Liver (tissue), 8 donors: ENCODE measurements at regions not wholly inside any gene's neighbourhood (a gene's known extent, or its start where the extent isn't known, plus 50 kb on each side); places are given as distances from the start of the nearest gene placed in this dataset.

Experiments used
- DNase-seq: peaks from one replicate; pipeline ENCODE4 v3.0.0-alpha.2; 2017; ENCODE audit warnings: low spot score
- H3K27ac ChIP-seq, 2 donors: one replicate each; pipeline ENCODE4 v1.7.0; 2013; ENCODE audit warnings: inconsistent platforms in 2 of 2, low read length in 2 of 2, control low read depth in 1 of 2, low read depth in 1 of 2, mild to moderate bottlenecking in 1 of 2
- H3K27me3 ChIP-seq, 4 donors: one replicate each; pipeline versions ENCODE4 v1.6.1 to v1.7.0; 2013; ENCODE audit warnings: low read length in 3 of 4, inconsistent platforms in 1 of 4, mild to moderate bottlenecking in 1 of 4, moderate library complexity in 1 of 4; ENCODE audit not compliant: control insufficient read depth in 4 of 4, insufficient read depth in 4 of 4
- H3K36me3 ChIP-seq, 4 donors: one replicate each; pipeline versions ENCODE4 v1.6.1 to v1.7.0; 2013; ENCODE audit warnings: low read length in 3 of 4, mild to moderate bottlenecking in 3 of 4, low read depth in 1 of 4, moderate library complexity in 1 of 4; ENCODE audit not compliant: control insufficient read depth in 4 of 4, insufficient read depth in 3 of 4
- H3K4me1 ChIP-seq, 4 donors: one replicate each; pipeline versions ENCODE4 v1.6.1 to v1.7.0; 2013; ENCODE audit warnings: low read length in 3 of 4, mild to moderate bottlenecking in 3 of 4, moderate library complexity in 1 of 4; ENCODE audit not compliant: control insufficient read depth in 4 of 4, insufficient read depth in 4 of 4
- H3K4me3 ChIP-seq, 3 donors: one replicate each; pipeline versions ENCODE4 v1.6.1 to v1.7.0; 2013; ENCODE audit warnings: low read length in 3 of 3, control low read depth in 1 of 3, low read depth in 1 of 3, mild to moderate bottlenecking in 1 of 3
- H3K9ac ChIP-seq, 2 donors: one replicate each; pipeline ENCODE4 v1.7.0; 2013; ENCODE audit warnings: low read length in 2 of 2, mild to moderate bottlenecking in 2 of 2, moderate library complexity in 2 of 2, control low read depth in 1 of 2, low read depth in 1 of 2
- H3K9me3 ChIP-seq, 4 donors: one replicate each; pipeline versions ENCODE4 v1.6.1 to v1.7.0; 2013; ENCODE audit warnings: low read length in 3 of 4; ENCODE audit not compliant: control insufficient read depth in 4 of 4
- EGR1 ChIP-seq, 2 donors: IDR thresholded peaks; 2 replicates each; pipeline ENCODE4 v1.6.1; 2016 to 2018; ENCODE audit warnings: antibody characterized with exemption in 2 of 2, low read depth in 2 of 2
- FOXA1 ChIP-seq: IDR thresholded peaks from 2 replicates; pipeline ENCODE4 v1.6.1; 2016; ENCODE audit warnings: antibody characterized with exemption
- FOXA2 ChIP-seq: IDR thresholded peaks from 2 replicates; pipeline ENCODE4 v1.6.1; 2016; ENCODE audit warnings: antibody characterized with exemption
- GABPA ChIP-seq, 2 donors: IDR thresholded peaks in 1 of 2; conservative IDR thresholded peaks in 1 of 2; 2 replicates each; pipeline ENCODE4 v1.6.1; 2016; ENCODE audit warnings: antibody characterized with exemption in 2 of 2, mild to moderate bottlenecking in 1 of 2, moderate library complexity in 1 of 2
- HNF4A ChIP-seq, 2 donors: conservative IDR thresholded peaks; 2 replicates each; pipeline ENCODE4 v1.6.1; 2016; ENCODE audit warnings: antibody characterized with exemption in 2 of 2, mild to moderate bottlenecking in 2 of 2
- JUND ChIP-seq, 2 donors: IDR thresholded peaks; 2 replicates each; pipeline ENCODE4 v1.6.1; 2016; ENCODE audit warnings: antibody characterized with exemption in 2 of 2
- NR2F2 ChIP-seq: IDR thresholded peaks from 2 replicates; pipeline ENCODE4 v1.6.1; 2016; ENCODE audit warnings: antibody characterized with exemption
- RAD21 ChIP-seq, 2 donors: IDR thresholded peaks; 2 replicates each; pipeline ENCODE4 v1.6.1; 2016; ENCODE audit warnings: antibody characterized with exemption in 2 of 2, mild to moderate bottlenecking in 2 of 2
- RXRA ChIP-seq, 2 donors: IDR thresholded peaks; 2 replicates each; pipeline ENCODE4 v1.6.1; 2017 to 2018; ENCODE audit warnings: antibody characterized with exemption in 2 of 2, mild to moderate bottlenecking in 1 of 2
- SP1 ChIP-seq: IDR thresholded peaks from 2 replicates; pipeline ENCODE4 v1.6.1; 2018; ENCODE audit warnings: antibody characterized with exemption, mild to moderate bottlenecking
- TAF1 ChIP-seq: conservative IDR thresholded peaks from 2 replicates; pipeline ENCODE4 v1.6.1; 2016; ENCODE audit warnings: antibody characterized with exemption, mild to moderate bottlenecking
- YY1 ChIP-seq: IDR thresholded peaks from 2 replicates; pipeline ENCODE4 v1.6.1; 2016; ENCODE audit warnings: antibody characterized with exemption, mild to moderate bottlenecking
- WGBS: extraction: QIAGEN DNeasy Blood & Tissue Kit; methylation state at CpG from one replicate; pipeline ENCODE4 v1.1.7; 2013; 5-methylcytosine and 5-hydroxymethylcytosine counted together
- TF ChIP-seq, protein P1 (sequence below): IDR thresholded peaks from 2 replicates; pipeline ENCODE4 v1.6.1; 2016; ENCODE audit warnings: antibody characterized with exemption
- TF ChIP-seq, protein P2 (sequence below): fragments of 150-350 bp; IDR thresholded peaks from 2 replicates; pipeline ENCODE4 v1.5.1; 2017; ENCODE audit warnings: improper control_type of control experiment, low read depth, low read length; ENCODE audit not compliant: missing input control
- TF ChIP-seq, protein P3 (sequence below): IDR thresholded peaks from 2 replicates; pipeline ENCODE4 v1.6.1; 2016; ENCODE audit warnings: antibody characterized with exemption, mild to moderate bottlenecking
- TF ChIP-seq, protein P4 (sequence below): IDR thresholded peaks from 2 replicates; pipeline ENCODE4 v1.6.1; 2016; ENCODE audit warnings: antibody characterized with exemption
- TF ChIP-seq, protein P5 (sequence below): IDR thresholded peaks from 2 replicates; pipeline ENCODE4 v1.6.1; 2016; ENCODE audit warnings: antibody characterized with exemption
- donor health status: healthy.
- donor health status: healthy.
- donor health status: healthy.
- donor health status: healthy.
- donor health status: healthy.

DNA sequence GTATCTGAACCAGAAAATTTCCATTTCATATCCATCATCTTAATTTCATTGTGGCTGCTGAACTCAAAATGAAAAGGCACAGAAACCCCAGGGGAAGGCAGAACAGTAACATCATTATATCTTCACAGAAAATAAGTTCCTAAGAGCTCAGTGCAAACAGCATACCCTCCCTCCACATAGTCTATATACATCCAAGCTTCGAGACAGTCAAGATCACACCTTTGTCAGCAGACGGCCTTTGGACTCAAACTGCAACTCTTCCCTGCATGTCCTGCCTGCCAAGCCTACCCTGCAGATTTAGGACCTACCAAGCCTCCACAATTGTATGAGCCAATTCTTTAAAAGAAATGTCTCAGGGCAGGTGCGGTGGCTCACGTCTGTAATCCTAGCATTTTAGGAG, 502.1 kb downstream of the SUCLG1 start:
- 76% methylated on average over 4 of the region's 4 CpGs for WGBS
- Histone ChIP-seq H3K9ac (no peak overlapping the region), H3K4me1 (no peaks in the 10 kb centered on the region), H3K9me3 (no peaks in the 10 kb centered on the region), H3K36me3 (no peaks in the 10 kb centered on the region), H3K27me3 (no peaks in the 10 kb centered on the region), H3K27ac (no peak overlapping the region), H3K4me3 (no peak overlapping the region)
- DNase-seq, result no peak
- TF ChIP-seq EGR1 (IDR thresholded peaks at IDR 0.05; ENCODE audit: low read depth in 2 of 2) (no peak), JUND (IDR thresholded peaks at IDR 0.05) (no peak), GABPA (IDR thresholded peaks at IDR 0.05 in 1 of 2, conservative IDR thresholded peaks at IDR 0.05 in 1 of 2) (no peak), YY1 (no peak), NR2F2 (no peak), FOXA1 (no peak), FOXA2 (no peak), TAF1 (no peak), RAD21 (IDR thresholded peaks at IDR 0.05) (no peak), RXRA (IDR thresholded peaks at IDR 0.05) (no peak), HNF4A (conservative IDR thresholded peaks at IDR 0.05) (no peak)
- TF ChIP-seq, protein P1, sequence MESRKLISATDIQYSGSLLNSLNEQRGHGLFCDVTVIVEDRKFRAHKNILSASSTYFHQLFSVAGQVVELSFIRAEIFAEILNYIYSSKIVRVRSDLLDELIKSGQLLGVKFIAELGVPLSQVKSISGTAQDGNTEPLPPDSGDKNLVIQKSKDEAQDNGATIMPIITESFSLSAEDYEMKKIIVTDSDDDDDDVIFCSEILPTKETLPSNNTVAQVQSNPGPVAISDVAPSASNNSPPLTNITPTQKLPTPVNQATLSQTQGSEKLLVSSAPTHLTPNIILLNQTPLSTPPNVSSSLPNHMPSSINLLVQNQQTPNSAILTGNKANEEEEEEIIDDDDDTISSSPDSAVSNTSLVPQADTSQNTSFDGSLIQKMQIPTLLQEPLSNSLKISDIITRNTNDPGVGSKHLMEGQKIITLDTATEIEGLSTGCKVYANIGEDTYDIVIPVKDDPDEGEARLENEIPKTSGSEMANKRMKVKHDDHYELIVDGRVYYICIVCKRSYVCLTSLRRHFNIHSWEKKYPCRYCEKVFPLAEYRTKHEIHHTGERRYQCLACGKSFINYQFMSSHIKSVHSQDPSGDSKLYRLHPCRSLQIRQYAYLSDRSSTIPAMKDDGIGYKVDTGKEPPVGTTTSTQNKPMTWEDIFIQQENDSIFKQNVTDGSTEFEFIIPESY, result no peak
- TF ChIP-seq, protein P2, sequence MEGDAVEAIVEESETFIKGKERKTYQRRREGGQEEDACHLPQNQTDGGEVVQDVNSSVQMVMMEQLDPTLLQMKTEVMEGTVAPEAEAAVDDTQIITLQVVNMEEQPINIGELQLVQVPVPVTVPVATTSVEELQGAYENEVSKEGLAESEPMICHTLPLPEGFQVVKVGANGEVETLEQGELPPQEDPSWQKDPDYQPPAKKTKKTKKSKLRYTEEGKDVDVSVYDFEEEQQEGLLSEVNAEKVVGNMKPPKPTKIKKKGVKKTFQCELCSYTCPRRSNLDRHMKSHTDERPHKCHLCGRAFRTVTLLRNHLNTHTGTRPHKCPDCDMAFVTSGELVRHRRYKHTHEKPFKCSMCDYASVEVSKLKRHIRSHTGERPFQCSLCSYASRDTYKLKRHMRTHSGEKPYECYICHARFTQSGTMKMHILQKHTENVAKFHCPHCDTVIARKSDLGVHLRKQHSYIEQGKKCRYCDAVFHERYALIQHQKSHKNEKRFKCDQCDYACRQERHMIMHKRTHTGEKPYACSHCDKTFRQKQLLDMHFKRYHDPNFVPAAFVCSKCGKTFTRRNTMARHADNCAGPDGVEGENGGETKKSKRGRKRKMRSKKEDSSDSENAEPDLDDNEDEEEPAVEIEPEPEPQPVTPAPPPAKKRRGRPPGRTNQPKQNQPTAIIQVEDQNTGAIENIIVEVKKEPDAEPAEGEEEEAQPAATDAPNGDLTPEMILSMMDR, result no peak
- TF ChIP-seq, protein P3, sequence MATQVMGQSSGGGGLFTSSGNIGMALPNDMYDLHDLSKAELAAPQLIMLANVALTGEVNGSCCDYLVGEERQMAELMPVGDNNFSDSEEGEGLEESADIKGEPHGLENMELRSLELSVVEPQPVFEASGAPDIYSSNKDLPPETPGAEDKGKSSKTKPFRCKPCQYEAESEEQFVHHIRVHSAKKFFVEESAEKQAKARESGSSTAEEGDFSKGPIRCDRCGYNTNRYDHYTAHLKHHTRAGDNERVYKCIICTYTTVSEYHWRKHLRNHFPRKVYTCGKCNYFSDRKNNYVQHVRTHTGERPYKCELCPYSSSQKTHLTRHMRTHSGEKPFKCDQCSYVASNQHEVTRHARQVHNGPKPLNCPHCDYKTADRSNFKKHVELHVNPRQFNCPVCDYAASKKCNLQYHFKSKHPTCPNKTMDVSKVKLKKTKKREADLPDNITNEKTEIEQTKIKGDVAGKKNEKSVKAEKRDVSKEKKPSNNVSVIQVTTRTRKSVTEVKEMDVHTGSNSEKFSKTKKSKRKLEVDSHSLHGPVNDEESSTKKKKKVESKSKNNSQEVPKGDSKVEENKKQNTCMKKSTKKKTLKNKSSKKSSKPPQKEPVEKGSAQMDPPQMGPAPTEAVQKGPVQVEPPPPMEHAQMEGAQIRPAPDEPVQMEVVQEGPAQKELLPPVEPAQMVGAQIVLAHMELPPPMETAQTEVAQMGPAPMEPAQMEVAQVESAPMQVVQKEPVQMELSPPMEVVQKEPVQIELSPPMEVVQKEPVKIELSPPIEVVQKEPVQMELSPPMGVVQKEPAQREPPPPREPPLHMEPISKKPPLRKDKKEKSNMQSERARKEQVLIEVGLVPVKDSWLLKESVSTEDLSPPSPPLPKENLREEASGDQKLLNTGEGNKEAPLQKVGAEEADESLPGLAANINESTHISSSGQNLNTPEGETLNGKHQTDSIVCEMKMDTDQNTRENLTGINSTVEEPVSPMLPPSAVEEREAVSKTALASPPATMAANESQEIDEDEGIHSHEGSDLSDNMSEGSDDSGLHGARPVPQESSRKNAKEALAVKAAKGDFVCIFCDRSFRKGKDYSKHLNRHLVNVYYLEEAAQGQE, result no peak
- TF ChIP-seq, protein P4, sequence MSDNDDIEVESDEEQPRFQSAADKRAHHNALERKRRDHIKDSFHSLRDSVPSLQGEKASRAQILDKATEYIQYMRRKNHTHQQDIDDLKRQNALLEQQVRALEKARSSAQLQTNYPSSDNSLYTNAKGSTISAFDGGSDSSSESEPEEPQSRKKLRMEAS, result no peak
- TF ChIP-seq, protein P5, sequence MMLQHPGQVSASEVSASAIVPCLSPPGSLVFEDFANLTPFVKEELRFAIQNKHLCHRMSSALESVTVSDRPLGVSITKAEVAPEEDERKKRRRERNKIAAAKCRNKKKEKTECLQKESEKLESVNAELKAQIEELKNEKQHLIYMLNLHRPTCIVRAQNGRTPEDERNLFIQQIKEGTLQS, result no peak

DNA sequence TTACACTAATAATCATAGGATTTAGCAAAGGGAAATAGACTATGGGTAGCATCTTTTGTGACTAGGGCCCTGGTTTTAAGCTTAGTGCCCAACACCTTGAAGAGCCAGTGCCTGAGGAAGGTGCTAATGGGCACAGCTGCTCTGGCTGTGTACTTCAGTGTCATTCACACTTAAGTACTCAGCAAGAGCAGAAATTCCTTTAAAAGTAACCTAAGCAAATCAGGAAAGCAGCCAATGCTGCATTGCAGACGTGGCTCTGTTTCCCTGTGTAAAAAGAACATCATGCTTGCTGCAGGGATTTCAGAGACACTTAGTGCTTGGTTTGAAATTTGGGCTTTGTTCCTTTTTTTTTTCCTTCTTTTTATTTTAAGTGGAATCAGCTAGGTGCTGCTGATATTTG, 505.4 kb downstream of the SUCLG1 start:
- TF ChIP-seq SP1 (no peak), HNF4A (conservative IDR thresholded peaks at IDR 0.05) (no peak), YY1 (no peak), GABPA (IDR thresholded peaks at IDR 0.05 in 1 of 2, conservative IDR thresholded peaks at IDR 0.05 in 1 of 2) (no peak), FOXA1 (no peak)
- TF ChIP-seq, protein P3, result no peak
- no peak for DNase-seq
- H3K9ac ChIP-seq, result no peak overlapping the region

More for the DNA sequence above, 505.4 kb downstream of the SUCLG1 start:
- no peaks in the 10 kb centered on the region for H3K9me3 ChIP-seq
- no peak overlapping the region for H3K27ac ChIP-seq
- H3K36me3 ChIP-seq, result no peaks in the 10 kb centered on the region
- no peak overlapping the region for H3K4me3 ChIP-seq
- WGBS, result 56% methylated on average over 1 of the region's 1 CpG
- H3K4me1 ChIP-seq, result no peaks in the 10 kb centered on the region
- no peaks in the 10 kb centered on the region for H3K27me3 ChIP-seq
